Effector CD8-positive, alpha-beta T cell (primary cell): ENCODE measurements at regions not wholly inside any gene's neighbourhood (a gene's known extent, or its start where the extent isn't known, plus 50 kb on each side); places are given as distances from the start of the nearest gene placed in this dataset.
A peak's percentile ranks its signal among the peaks of the same experiment; 100 is the strongest.

Source experiments
- DNase-seq: peaks from one replicate; lab custom pipeline; 2025; lab: John Stamatoyannopoulos, UW

DNA sequence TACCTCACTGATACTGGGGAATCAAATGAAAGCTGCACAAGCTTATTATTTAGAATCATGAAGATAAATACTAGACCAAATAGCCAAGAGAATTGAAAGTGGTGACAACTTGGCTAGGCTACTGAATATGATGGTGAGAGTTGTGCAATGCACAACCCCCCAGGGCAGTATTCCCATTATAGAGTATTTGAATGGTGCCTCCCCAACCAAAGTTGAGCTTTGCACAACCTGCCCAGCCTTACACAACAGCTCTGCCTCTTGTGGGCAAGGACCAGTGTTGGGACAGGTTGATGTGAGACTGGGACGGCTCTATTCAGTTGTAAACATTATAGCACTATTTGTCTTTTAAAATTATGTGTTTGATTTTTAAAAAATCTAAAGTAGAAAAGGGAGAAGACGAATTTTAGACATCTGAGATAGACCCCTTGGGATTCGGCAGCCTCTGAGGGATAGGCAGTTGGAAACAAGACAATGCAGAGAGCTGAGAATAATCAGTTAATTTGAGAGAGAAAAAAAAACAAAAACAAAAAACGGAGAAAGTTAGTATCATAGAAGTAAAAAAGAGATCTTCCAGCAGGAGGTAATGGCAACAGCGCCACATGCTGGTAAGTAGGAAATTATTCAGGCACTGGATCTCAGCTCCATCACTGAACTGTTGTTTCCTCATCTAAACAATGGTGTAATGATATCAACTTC, 91.0 kb upstream of the KCNA3 start:
- DNase-seq, result no peak

DNA sequence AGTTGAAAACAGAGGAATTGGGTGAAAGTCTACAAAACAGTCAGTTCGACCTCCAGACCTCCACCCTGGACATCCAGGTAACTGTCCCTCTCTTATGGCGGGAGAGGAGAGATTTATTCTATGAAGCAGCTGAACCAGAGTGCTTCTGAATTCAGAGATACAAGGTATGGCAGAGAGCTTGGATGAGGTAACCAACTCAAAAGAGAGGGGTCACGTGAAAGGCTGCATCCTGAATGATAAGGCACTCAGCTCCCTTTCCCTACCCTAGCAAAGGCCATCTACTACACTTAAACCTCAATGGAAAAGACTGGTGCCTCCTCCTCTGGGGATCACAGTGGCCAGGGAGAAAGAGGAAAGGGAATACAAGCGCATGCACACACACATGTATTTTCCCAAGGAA, 88.4 kb upstream of the KCNA3 start:
- DNase-seq, result no peak

DNA sequence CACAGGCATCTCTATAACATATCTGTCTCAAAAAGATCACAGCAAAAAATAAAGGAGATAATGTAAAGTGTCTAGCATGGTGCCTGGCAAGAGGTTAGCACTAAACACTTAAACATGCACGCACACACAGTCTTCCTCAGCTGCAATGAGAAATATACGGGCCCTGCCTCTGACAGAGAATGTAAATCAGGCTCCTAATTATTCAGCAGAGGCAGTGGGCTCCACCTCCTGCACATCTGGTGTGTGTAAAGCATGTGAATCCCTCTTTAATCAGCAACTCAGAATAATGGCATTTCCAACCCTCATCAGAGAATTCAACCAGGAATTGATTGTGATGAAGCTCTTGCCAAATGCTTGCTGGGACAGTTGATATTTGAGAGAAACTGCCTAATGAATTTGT, 85.6 kb upstream of the KCNA3 start:
- no peak for DNase-seq

DNA sequence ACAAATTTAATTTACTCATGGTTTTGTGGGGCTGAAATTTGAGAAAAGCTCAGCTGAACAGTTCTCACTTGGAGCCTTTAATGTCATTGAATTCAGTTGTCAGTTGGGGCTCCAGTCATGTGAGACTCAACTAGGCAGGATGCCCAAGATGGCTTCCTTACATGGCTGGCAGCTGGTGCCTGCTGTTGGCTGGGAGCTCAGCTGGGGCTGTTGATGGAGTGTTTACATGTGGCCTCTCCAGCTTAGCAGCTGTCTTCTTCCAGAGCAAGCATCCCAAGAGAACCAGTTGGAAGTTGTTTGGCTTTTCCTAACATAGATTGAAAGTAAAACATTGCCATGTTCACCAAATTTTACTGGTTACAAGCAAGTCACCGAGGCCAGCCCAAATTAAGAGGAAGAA, 81.8 kb upstream of the KCNA3 start:
- DNase-seq, result no peak

DNA sequence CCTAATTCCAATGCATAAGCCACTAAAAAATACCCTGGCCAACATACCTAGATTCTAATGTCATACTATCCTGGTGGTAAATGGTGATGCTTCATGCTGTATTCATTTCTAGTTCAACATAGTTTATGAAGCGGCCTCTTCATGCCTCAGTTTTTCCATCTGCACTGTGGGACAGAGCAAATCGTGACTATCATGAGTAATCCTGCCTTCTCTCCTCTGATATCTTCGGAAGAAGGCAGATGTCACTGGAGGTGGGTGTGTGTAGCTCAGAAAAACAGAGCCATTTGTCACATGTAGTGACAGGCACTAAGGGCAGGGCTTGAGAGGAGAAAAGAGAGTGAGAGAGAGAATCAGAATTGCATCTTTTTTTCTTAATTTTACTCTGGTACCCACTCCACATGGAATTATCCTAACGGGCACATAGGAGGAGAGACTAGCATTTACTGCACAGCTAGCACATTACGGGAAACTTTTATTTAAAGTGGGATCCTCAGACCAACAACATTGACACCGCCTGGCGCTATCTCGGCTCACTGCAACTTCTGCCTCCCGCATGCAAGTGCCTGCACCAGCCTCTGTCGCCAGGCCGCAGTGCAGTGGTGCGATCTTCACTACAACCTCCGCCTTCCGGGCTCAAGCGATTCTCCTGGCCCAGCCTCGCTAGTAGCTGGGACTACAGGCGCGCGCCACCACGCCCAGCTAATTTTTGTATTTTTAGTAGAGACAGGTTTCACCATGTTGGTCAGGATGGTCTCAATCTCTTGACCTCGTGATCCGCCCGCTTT, 78.4 kb upstream of the KCNA3 start:
- no peak for DNase-seq

DNA sequence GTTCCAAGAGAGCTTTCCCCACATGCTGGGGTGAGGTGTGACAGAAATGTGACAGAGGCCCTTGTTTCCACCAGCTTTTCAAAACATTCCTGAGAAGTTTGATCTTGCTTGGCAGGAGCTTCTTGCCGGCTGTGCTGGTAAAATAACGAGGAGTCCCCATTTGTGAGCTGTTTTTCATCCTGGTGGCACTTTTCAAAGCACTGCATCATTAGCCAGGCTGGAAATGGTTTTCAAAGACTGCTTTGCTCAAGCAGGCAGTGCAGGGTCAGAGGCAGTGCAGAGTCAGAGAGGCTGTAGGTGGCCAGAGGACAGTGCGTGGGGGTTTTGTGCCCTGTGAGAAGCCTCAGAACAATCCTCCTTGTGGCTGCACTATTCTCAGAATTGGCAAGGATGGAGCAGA, 75.8 kb upstream of the KCNA3 start:
- no peak for DNase-seq

DNA sequence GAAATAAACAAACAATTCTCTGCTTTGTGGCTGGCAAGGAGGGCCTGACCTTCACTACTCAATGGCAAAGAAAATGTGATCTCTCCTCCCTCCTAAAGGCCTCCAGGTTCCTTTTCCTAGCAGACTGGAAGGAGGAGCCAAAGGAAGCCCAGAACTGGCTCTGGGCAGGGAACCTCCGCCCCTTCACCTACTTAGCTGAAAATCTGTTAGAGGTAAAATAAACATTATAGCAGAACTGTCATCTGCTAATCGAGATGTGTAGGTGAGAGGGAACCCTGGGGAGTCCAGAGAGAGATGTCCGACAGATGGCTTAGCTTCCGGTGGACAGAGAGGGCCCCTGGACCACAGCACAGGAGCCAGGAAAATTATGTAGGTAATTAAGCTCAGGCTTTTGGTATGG, 75.2 kb upstream of the KCNA3 start:
- no peak for DNase-seq

DNA sequence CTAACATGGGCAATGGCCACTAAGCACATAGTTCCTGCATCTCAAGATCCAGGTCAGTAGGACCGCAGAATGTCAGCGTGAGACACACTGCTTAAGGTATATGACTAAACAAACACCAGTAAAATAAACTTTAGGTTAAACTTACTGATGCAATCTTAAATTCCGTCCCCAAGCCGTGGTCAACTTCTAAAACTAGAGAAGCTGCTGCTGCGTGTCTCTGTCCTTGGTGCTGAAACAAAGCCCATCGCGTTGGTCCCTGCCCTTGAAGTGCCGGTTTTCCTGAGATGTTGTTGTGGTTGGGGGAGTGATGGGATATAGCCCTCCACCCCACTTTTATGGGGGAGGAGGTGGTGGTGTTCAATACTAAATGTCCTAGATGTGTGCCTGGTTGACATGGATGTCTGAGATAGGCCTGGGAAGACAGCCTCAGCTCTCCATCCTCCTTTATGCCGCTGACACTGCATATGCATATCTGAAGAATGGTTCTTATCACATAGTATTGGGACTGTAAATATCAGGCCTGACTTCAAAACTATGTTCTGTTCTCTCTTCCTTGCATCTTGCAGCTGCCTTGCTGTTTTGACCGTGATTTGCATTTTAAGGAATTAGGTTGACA, 72.0 kb upstream of the KCNA3 start:
- peak; percentile 33 for DNase-seq

DNA sequence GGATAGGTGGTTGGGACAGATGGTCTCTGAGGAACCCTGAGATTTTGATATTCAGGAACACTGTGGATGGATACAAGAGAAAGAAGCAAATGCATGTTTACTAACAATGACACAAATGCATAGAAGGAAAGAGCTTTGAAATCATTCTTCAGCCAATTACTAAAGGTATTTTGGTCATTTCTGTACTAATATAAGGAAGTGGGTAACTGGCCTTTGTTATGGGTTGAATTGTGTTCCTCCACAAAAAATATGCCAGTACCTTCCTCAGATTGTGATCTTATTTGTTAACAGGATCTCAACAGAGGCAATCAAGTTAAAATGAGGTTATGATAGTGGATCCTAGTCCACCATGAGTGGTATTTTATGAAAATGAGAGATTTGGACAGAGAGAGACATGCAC, 68.7 kb upstream of the KCNA3 start:
- DNase-seq, result no peak

DNA sequence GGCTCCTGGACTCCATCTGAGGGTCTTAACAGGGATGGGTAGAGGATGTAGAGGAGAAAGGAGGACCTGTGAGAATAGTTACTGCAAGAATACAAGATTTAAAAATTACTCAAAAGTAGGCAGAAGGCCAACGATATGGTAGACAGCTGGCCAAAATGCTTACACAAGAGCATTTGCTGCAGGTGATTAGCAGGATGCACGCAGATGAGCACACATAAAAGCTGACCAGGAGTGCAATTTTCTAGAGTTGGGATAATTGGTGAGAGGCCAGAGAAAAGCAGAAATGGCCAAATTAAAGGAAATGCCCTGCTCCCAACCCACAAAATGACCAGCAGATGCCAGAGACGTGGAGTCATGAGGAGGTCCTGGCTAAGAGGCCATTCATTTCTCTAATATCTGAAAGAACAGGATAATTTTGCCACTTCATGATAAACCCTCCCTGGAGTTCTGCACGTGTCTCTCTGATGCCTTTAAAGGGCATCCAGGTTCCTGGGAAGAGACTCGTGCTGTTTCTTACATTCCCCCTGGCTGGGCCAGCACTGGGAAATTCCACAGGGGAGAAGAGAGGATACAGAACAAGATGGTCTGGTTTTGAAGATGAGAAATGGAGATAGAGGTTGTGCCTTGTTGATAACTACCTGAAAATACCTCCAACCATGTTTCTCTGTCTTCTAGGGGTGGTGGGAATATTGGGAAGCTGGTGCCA, 62.3 kb upstream of the KCNA3 start:
- DNase-seq, result no peak

DNA sequence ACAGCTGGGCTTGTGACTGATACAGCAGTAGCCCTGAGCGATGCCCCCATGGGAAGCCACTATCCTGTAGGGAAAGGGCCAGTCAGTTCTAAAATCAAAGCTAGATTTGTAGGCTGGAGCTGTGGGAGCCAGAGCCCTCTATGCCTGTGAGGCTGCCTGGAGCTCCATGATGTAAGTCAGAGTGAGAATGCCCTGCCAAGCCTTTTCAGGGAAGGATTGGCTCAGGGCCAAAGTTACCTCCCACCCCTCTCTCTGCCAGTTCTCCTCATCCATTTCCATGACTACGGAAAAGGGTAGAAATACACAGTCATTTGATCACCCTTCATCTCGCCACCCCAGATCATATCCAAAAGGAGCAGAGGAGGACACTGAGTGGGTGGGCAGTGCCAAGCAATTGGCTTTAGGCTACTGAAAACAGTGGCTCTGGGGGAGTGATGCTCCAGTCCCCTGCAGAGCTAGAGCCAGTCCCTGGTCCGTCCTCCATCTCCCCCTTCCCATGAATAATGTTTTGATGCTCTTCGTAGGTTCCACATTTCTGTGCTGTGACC, 59.5 kb upstream of the KCNA3 start:
- DNase-seq, result no peak

DNA sequence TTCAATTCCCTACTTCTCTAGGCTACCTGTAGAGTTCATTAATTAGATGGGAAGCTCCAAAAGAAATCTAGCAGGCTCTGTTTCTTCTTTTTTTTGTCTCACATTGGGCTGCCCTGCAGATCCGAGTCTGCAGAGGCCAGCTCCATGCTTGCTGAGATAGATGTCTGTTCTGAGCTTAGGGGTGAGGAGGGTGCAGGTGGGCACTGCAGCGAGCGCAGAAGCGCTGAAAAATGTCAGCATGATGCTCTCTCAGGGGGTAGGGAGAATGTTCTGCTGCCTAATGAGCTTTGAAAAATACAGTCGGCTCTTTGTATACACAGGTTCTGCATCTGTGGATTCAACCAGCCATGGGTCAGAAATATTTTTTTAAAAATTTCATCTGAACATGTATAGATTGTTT, 56.8 kb upstream of the KCNA3 start:
- DNase-seq, result no peak

DNA sequence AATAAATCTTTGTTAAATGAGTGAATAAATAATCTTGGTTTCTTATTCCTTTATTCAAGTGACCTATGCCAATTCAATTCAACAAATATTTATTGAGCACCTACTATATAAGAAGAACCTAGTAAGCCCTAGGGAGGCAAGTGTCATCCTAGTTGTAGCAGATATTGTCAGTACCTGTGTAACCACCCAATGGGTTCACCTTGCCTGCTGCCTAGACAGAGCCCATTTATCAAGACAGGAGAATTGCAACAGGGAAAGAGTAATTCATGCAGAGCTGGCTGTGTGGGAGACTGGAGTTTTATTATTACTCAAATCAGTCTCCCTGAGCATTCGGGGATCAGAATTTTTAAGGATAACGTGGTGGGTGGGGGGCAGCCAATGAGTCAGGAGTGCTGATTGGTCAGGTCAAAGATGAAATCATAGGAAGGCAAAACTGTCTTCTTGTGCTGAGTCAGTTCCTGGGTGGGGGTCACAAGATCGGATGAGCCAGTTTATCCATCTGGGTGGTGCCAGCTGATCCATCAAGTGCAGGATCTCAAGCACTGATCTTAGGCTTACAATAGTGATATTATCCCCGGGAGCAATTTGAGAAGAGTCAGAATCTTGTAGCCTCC, 53.8 kb upstream of the KCNA3 start:
- no peak for DNase-seq

DNA sequence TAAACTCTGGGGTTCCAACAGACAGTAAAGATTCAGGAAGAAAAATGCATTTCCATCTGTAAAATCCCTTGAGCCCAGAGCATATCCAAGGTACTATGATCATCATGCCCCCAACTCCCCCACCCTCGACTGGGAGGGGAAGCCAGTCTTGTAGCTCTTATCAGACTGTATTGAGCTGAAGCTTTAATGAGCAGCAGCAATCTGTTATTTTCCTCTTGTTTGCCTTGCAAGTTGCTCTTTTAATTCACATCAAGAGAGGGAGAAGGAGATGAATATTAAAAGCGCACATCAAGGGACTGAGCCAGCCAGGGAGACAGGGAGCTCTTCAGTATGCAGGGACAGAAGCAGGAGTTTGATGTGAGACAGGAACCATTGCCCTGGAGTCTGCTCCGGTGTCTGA, 52.5 kb upstream of the KCNA3 start:
- no peak for DNase-seq

DNA sequence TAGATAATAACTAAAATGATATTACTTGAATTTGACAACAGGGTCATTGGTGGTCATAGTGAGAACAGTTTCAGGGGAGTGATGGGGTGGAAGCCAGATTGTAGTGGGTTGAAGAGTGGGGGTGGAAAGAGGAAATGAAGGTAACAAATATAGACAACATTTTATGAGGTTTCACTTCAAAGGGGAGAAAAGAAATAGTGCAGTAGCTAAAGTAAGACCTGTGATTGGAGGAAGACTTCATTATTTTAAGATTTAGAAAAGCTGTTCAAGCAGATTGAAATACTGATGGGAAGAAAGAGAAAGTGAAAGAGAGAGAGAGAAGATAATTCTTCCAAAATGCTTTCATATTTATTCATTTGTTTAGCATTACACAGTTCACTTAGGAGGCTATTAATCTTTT, 52.0 kb upstream of the KCNA3 start:
- no peak for DNase-seq
